Suprapubic skin (tissue), 4 donors: ENCODE measurements at regions not wholly inside any gene's neighbourhood (a gene's known extent, or its start where the extent isn't known, plus 50 kb on each side); places are given as distances from the start of the nearest gene placed in this dataset.

ENCODE experiments used
- DNase-seq, 2 donors: peaks; one replicate each; pipeline ENCODE4 v3.0.0-alpha.2; 2019; ENCODE audit warnings: low spot score in 2 of 2
- H3K27ac ChIP-seq: fragments of 200-600 bp; sonication (generic); one replicate; pipeline ENCODE4 v1.5.1; 2019
- H3K27me3 ChIP-seq: fragments of 200-600 bp; sonication (generic); one replicate; pipeline ENCODE4 v1.5.1; 2019
- H3K36me3 ChIP-seq: fragments of 200-600 bp; sonication (generic); one replicate; pipeline ENCODE4 v1.5.1; 2019
- H3K4me1 ChIP-seq: fragments of 200-600 bp; sonication (generic); one replicate; pipeline ENCODE4 v1.5.1; 2019
- H3K4me3 ChIP-seq: fragments of 200-600 bp; sonication (generic); one replicate; pipeline ENCODE4 v1.5.1; 2019; ENCODE audit warnings: mild to moderate bottlenecking
- H3K9me3 ChIP-seq: fragments of 200-600 bp; sonication (generic); one replicate; pipeline ENCODE4 v1.5.1; 2019
- CTCF ChIP-seq, 2 donors: fragments of 200-600 bp in 1 of 2; fragments of 450-650 bp in 1 of 2; sonication (generic) in 1 of 2; IDR thresholded peaks; one replicate each; pipeline ENCODE4 v1.5.1; 2016 to 2019; ENCODE audit warnings: antibody characterized with exemption in 2 of 2, mild to moderate bottlenecking in 1 of 2, moderate library complexity in 1 of 2
- EP300 ChIP-seq: sonication (generic); formaldehyde crosslinking; IDR thresholded peaks from one replicate; pipeline ENCODE4 v1.6.1; 2017; ENCODE audit warnings: antibody characterized with exemption
- POLR2A ChIP-seq, 2 donors: fragments of 450-650 bp; IDR thresholded peaks; one replicate each; pipeline ENCODE4 v1.6.1; 2017; ENCODE audit warnings: antibody characterized with exemption in 2 of 2, mild to moderate bottlenecking in 2 of 2, moderate library complexity in 2 of 2
- POLR2AphosphoS5 ChIP-seq, 3 donors: sonication (generic); formaldehyde crosslinking; IDR thresholded peaks; one replicate each; pipeline ENCODE4 v1.6.1; 2017; ENCODE audit warnings: antibody characterized with exemption in 3 of 3
- WGBS: methylation state at CpG from one replicate; pipeline ENCODE4 v1.1.5; 2018; 5-methylcytosine and 5-hydroxymethylcytosine counted together

DNA sequence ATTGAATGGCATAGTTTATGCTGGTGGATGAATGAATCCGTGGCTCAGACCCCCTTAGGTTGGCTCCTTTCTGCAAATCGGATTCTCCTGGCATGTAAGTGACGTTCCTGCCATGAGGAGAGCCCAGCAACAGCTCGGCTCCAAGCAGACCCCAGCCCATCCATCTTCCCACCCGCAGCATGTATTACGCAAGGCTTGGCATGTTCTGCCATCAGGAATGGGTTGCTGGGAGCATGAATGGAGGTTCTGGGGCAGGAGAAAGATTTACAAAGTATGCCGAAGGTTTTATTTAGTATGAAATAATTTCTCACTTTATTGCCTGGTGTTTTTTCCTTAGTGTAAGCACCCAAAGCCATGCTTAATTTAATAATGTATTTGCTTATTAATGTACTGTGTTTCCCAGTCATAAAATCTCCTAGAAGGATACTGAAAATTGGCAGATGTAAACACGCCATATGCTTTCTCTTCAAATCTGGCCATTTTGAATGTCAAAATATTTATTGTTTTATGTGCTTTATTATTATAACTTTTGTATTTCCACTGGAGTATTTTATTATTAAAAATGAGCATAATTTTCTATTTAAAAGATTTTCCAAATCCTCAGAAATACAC is 128.5 kb downstream of the ACKR3 start:
- 86% methylated on average over 8 of the region's 8 CpGs for WGBS
- no peak for DNase-seq
- Histone ChIP-seq H3K27ac (no peak overlapping the region), H3K9me3 (no peaks in the 10 kb centered on the region), H3K27me3 (peaks cover 7% of the 10 kb centered on the region), H3K36me3 (no peaks in the 10 kb centered on the region), H3K4me1 (no peaks in the 10 kb centered on the region), H3K4me3 (no peak overlapping the region)
- no peak for TF ChIP-seq CTCF (IDR thresholded peaks at IDR 0.05)
- no peak for TF ChIP-seq POLR2AphosphoS5 (IDR thresholded peaks at IDR 0.05)
- no peak for TF ChIP-seq EP300
- no peak for TF ChIP-seq POLR2A (IDR thresholded peaks at IDR 0.05)

DNA sequence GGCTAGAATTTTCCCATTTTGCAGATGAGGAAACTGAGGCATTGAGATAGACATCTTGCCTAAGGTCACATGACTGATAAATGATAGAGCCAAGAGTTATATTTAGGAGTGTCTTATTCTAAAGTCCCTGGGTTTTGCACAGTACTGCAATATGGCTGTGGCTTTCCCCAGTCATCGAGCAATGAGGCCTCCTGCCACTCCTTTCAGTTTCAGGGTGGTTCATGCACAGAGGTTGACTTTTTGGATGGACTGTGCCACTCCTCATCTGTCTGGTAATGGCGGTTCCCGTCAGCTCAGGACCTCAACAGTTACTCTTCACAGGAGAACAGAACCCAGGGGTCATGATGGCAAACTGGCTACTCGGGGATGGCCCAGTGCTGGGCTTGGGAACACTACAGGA is 131.1 kb downstream of the ACKR3 start:
- Histone ChIP-seq H3K4me3 (no peak overlapping the region), H3K9me3 (no peaks in the 10 kb centered on the region), H3K4me1 (no peaks in the 10 kb centered on the region), H3K27me3 (no peaks in the 10 kb centered on the region), H3K27ac (no peak overlapping the region), H3K36me3 (no peaks in the 10 kb centered on the region)
- TF ChIP-seq EP300: no peak
- no peak for TF ChIP-seq POLR2AphosphoS5 (IDR thresholded peaks at IDR 0.05)
- TF ChIP-seq POLR2A (IDR thresholded peaks at IDR 0.05): no peak
- TF ChIP-seq CTCF (IDR thresholded peaks at IDR 0.05): no peak
- DNase-seq: no peak
- 93% methylated on average over 3 of the region's 4 CpGs for WGBS

DNA sequence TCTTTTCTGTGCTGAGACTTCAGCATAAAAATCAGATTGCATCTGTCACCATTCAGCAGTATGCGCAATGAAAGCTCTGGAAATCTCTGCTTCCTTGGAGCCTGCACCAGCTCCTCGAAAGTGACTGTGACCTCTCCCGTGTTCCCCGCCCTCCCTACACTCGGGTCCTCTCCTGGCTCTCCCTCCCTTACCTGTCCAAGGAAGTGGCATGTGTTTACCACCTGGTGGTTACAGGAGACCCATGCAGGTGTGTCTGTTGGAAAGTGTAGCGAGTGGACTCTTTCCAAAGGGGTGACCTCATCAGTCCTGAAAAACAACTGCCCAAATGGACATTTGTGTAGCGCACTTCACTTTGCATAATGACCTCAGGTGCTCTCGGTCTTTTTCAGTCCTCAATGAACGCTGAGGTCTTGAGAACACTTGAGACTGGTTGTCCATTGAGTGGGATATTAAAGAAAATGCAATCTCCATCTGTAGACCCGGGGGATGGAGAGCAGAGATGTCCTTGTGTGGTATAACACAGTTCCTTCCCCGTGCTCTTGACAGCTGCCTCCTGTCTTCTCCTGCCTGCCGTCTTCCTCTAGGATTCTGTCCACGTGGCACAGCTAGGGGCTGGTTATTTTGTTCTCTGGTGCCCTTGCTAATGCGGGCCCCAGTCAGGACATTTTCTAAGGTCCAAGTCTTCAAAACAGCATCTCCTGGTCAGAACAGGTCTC is 133.2 kb downstream of the ACKR3 start:
- H3K4me1 ChIP-seq: no peaks in the 10 kb centered on the region
- H3K36me3 ChIP-seq: no peaks in the 10 kb centered on the region
- no peaks in the 10 kb centered on the region for H3K9me3 ChIP-seq
- 95% methylated on average over 14 of the region's 14 CpGs for WGBS
- no peak overlapping the region for H3K27ac ChIP-seq
- H3K4me3 ChIP-seq: no peak overlapping the region
- H3K27me3 ChIP-seq: no peaks in the 10 kb centered on the region
- TF ChIP-seq CTCF (IDR thresholded peaks at IDR 0.05) (no peak), POLR2A (IDR thresholded peaks at IDR 0.05) (no peak), POLR2AphosphoS5 (IDR thresholded peaks at IDR 0.05) (no peak), EP300 (no peak)
- DNase-seq: no peak

DNA sequence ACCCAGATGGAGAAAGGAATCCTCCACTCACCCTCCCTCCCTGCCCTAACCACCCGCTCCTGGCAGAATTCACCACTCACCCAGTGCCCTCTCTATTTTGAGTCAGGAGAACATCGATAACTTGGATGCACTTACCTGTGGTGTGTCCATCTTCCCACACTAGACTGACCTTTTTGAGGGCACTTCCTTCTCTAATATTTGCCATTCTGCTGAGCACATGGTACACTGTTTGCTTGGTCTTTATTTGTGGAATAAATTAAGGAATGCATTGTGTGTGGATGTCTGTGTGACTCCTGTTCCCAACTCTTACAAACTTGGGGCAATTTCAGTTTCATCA is 133.7 kb downstream of the ACKR3 start:
- no peaks in the 10 kb centered on the region for H3K27me3 ChIP-seq
- no peak overlapping the region for H3K27ac ChIP-seq
- H3K36me3 ChIP-seq: no peaks in the 10 kb centered on the region
- H3K9me3 ChIP-seq: no peaks in the 10 kb centered on the region
- no peaks in the 10 kb centered on the region for H3K4me1 ChIP-seq
- DNase-seq: no peak
- TF ChIP-seq POLR2AphosphoS5 (IDR thresholded peaks at IDR 0.05): no peak
- no peak for TF ChIP-seq EP300
- no peak for TF ChIP-seq POLR2A (IDR thresholded peaks at IDR 0.05)
- TF ChIP-seq CTCF (IDR thresholded peaks at IDR 0.05): no peak
- 92% methylated on average over 2 of the region's 2 CpGs for WGBS
- no peak overlapping the region for H3K4me3 ChIP-seq

- H3K4me3 ChIP-seq: no peak overlapping the region
- WGBS: 91% methylated on average over 5 of the region's 10 CpGs
- H3K4me1 ChIP-seq: no peaks in the 10 kb centered on the region
- no peak overlapping the region for H3K27ac ChIP-seq
- no peak for DNase-seq
- H3K9me3 ChIP-seq: no peaks in the 10 kb centered on the region
- no peaks in the 10 kb centered on the region for H3K27me3 ChIP-seq
- H3K36me3 ChIP-seq: no peaks in the 10 kb centered on the region
- no peak for TF ChIP-seq EP300
- no peak for TF ChIP-seq CTCF (IDR thresholded peaks at IDR 0.05)
- TF ChIP-seq POLR2AphosphoS5 (IDR thresholded peaks at IDR 0.05): no peak
- TF ChIP-seq POLR2A (IDR thresholded peaks at IDR 0.05): no peak
Measured at GRCh38 chr2:236703906-236704305, 134.3 kb downstream of the ACKR3 start.
